Psoas muscle (tissue), 7 donors: ENCODE measurements at regions not wholly inside any gene's neighbourhood (a gene's known extent, or its start where the extent isn't known, plus 50 kb on each side); places are given as distances from the start of the nearest gene placed in this dataset.

Experiments used
- ATAC-seq, 4 donors: fragments of 200-7000 bp; cut with Tn5 transposase; one replicate each; pipeline ENCODE4 v1.9.1; 2020; ENCODE audit warnings: moderate library complexity in 3 of 4, mild to moderate bottlenecking in 2 of 4
- DNase-seq, 2 donors: peaks; one replicate each; pipeline ENCODE4 v3.0.0-alpha.2; 2020
- H3K27ac ChIP-seq: fragments of 200-600 bp; one replicate; pipeline ENCODE4 v1.8.0; 2022
- H3K27me3 ChIP-seq, 3 donors: fragments of 200-600 bp in 1 of 3; one replicate each; pipeline versions ENCODE4 v1.6.1 to v1.8.0; 2013 to 2022; ENCODE audit warnings: low read length in 2 of 3, mild to moderate bottlenecking in 2 of 3, moderate library complexity in 1 of 3; ENCODE audit not compliant: insufficient read depth in 3 of 3
- H3K36me3 ChIP-seq, 2 donors: fragments of 200-600 bp in 1 of 2; one replicate each; pipeline versions ENCODE4 v1.6.1 to v1.8.0; 2013 to 2022; ENCODE audit warnings: low read depth in 1 of 2, mild to moderate bottlenecking in 1 of 2, moderate library complexity in 1 of 2; ENCODE audit not compliant: insufficient read depth in 1 of 2
- H3K4me1 ChIP-seq: fragments of 200-600 bp; one replicate; pipeline ENCODE4 v1.8.0; 2022
- H3K4me3 ChIP-seq: fragments of 200-600 bp; one replicate; pipeline ENCODE4 v1.8.0; 2022; ENCODE audit warnings: mild to moderate bottlenecking
- H3K9me3 ChIP-seq: fragments of 200-600 bp; one replicate; pipeline ENCODE4 v1.8.0; 2022
- WGBS, 3 donors: extraction: QIAGEN DNeasy Blood & Tissue Kit; methylation state at CpG; one replicate each; pipeline versions ENCODE4 v1.1.6 to v1.1.7; 2013; 5-methylcytosine and 5-hydroxymethylcytosine counted together
- intact Hi-C, 2 donors: fragments of 100-400 bp; cut with DNase I; formaldehyde crosslinking; loops; one replicate each; pipeline versions ENCODE4 v1.11.0 to v1.14.2; 2022
- TF ChIP-seq, protein P1 (sequence below): fragments of 200-600 bp; IDR thresholded peaks from one replicate; pipeline ENCODE4 v1.8.0; 2022; ENCODE audit warnings: antibody characterized with exemption
- donor health status: healthy with polysubstance abuse.
- donor health status: DM: no; HTN: no; CAD: no; lungs with moderate emphysema.
- donor health status: Bipolar disorder and iron deficiency.
- donor health status: healthy.
- donor health status: DM: yes; HTN: yes; CAD: no.
- donor health status: DM: no; HTN: no; CAD: no.
- donor health status: DM: yes; HTN: yes; CAD: no.

DNA sequence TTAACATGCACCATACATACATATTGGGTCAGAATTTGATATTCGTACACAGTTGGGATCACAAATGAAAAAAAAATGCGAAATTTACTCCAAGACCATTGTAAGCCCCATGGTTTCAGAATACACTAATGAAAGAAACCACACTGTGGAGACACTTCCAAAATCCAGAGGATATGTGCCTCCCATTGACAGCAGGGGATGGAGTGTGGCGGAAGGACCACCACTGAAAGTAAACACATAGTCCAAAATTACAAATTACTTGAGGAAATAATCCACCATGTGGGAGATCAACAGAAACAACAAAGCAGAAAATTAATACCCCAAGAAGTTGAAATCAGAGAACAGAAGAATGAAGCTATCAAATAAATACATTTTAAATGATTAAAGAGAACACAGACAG is 291.6 kb upstream of the PAPPA start:
- TF ChIP-seq, protein P1, sequence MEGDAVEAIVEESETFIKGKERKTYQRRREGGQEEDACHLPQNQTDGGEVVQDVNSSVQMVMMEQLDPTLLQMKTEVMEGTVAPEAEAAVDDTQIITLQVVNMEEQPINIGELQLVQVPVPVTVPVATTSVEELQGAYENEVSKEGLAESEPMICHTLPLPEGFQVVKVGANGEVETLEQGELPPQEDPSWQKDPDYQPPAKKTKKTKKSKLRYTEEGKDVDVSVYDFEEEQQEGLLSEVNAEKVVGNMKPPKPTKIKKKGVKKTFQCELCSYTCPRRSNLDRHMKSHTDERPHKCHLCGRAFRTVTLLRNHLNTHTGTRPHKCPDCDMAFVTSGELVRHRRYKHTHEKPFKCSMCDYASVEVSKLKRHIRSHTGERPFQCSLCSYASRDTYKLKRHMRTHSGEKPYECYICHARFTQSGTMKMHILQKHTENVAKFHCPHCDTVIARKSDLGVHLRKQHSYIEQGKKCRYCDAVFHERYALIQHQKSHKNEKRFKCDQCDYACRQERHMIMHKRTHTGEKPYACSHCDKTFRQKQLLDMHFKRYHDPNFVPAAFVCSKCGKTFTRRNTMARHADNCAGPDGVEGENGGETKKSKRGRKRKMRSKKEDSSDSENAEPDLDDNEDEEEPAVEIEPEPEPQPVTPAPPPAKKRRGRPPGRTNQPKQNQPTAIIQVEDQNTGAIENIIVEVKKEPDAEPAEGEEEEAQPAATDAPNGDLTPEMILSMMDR: no peak
- Histone ChIP-seq H3K27me3 (no peaks in the 10 kb centered on the region), H3K9me3 (no peaks in the 10 kb centered on the region), H3K4me1 (no peaks in the 10 kb centered on the region), H3K36me3 (no peaks in the 10 kb centered on the region), H3K4me3 (no peak overlapping the region), H3K27ac (no peak overlapping the region)
- DNase-seq (no peak), ATAC-seq (no peak)
- 78 to 85% (median 79%) methylated on average over 3 of the region's 3 CpGs for WGBS, 3 donors
- intact Hi-C loops: no loop called here

DNA sequence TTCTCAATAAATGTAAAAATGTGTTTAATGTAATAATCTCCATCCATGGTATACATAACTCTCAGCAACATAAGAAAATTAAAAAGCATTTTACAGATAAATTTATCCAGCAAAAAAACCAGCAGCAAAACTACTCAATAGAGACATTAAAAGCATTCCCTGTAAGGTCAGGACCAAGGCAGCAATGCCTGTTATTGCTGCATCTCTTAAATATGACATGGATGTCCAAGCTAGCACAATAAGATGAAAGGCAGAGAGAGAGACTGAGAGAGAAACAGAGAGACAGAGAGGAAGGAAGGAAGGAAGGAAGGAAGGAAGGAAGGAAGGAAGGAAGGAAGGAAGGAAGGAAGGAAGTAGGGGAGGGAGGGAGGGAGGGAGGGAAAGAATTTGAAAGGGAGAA is 289.0 kb upstream of the PAPPA start:
- H3K9me3 ChIP-seq: no peaks in the 10 kb centered on the region
- DNase-seq: no peak
- no peak overlapping the region for H3K4me3 ChIP-seq
- H3K36me3 ChIP-seq: no peaks in the 10 kb centered on the region
- H3K4me1 ChIP-seq: no peaks in the 10 kb centered on the region
- ATAC-seq: no peak
- TF ChIP-seq, protein P1: no peak
- no peak overlapping the region for H3K27ac ChIP-seq
- intact Hi-C loops: no loop called here
- no peaks in the 10 kb centered on the region for H3K27me3 ChIP-seq

DNA sequence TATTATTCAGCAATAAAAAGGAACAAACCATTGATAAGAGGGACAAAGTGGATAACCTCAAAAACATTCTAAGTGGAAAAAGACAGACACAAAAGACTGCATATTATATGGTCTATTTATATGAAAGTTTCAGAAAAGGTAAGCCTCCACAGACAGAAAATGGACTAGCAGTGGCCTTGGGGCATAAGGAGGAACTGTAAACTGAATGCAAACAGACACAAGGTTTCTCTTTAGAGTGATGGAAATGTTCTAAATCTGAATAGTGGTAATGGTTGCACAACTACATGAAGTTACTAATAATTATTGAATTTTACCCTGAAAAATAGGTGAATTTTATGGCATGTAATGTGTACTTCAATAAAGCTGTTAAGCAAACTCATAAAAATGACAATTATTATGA is 286.3 kb upstream of the PAPPA start:
- Histone ChIP-seq H3K4me1 (no peaks in the 10 kb centered on the region), H3K4me3 (no peak overlapping the region), H3K36me3 (no peaks in the 10 kb centered on the region), H3K27ac (no peak overlapping the region), H3K9me3 (no peaks in the 10 kb centered on the region), H3K27me3 (no peaks in the 10 kb centered on the region)
- ATAC-seq (no peak), DNase-seq (no peak)
- TF ChIP-seq, protein P1: no peak
- intact Hi-C loops: no loop called here

DNA sequence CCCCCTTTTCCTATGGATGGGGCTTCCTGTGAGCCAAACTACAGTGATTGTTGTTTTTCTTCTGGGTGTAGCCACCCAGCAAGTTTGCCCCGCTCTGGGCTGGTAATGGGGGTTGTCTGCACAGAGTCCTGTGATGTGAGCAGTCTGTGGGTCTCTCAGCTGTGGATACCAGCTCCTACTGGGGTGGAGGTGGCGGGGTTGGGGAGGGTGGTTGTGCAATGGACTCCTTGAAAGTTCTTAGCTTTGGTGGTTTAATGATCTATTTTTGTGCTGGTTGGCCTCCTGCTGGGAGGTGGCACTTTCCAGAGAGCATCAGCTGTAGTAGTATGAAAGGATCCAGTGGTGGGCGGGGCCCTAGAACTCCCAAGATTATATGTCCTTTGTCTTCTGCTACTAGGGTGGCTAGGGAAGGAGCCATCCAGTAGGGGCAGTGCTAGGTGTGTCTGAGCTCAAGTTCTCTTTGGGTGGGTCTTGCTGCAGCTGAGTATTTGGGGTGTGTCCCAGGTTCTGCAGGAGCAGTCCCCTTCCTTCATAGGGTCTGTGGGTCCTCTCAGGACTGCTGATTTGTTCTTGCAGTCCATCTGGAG is 275.6 kb upstream of the PAPPA start:
- Histone ChIP-seq H3K9me3 (no peaks in the 10 kb centered on the region), H3K4me1 (no peaks in the 10 kb centered on the region), H3K4me3 (no peak overlapping the region), H3K27me3 (peaks cover 0 to 2% (median 0%) of the 10 kb centered on the region in 3 donors), H3K36me3 (no peaks in the 10 kb centered on the region), H3K27ac (no peak overlapping the region)
- ATAC-seq (no peak), DNase-seq (no peak)
- TF ChIP-seq, protein P1: no peak
- intact Hi-C loops: no loop called here
- 72 to 89% (median 79%) methylated on average over 3 of the region's 3 CpGs for WGBS, 3 donors

DNA sequence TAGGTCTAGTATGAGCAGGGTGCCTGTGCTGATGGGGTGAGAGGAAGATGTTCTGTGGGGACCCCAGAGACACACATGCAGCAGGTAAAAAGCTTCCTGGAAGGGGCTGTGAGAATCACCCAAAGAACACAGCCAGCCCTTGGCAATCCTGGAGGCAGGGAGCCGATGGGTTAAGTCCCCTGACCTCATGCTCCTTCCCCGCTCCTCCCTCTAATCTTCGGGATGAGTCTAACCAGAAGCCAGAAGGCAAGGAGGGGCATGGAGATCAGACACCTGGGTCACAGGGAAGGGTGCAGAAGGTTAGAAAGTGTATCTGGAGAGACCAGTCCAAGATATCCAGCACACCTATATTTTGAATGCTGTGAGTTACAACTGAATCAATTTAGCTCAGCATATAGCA is 274.1 kb upstream of the PAPPA start:
- peaks cover 0 to 2% (median 0%) of the 10 kb centered on the region in 3 donors for H3K27me3 ChIP-seq
- ATAC-seq (no peak), DNase-seq (no peak)
- H3K9me3 ChIP-seq: no peaks in the 10 kb centered on the region
- WGBS, 3 donors: 39 to 48% (median 47%) methylated on average over 3 of the region's 3 CpGs
- intact Hi-C loops: no loop called here
- TF ChIP-seq, protein P1: no peak
- H3K4me3 ChIP-seq: no peak overlapping the region
- no peaks in the 10 kb centered on the region for H3K36me3 ChIP-seq
- H3K4me1 ChIP-seq: no peaks in the 10 kb centered on the region
- no peak overlapping the region for H3K27ac ChIP-seq
